Fibroblast of villous mesenchyme (primary cell): ENCODE measurements at regions not wholly inside any gene's neighbourhood (a gene's known extent, or its start where the extent isn't known, plus 50 kb on each side); places are given as distances from the start of the nearest gene placed in this dataset.
"Not testable (repeated sequence)": the region's sequence is repeated elsewhere in the genome, so short reads cannot be mapped to it uniquely, and the experiment has no call there.

Experiments used
- DNase-seq: peaks from one replicate; pipeline ENCODE4 v3.0.0-alpha.2; 2010; ENCODE audit warnings: low read depth
- H3K4me3 ChIP-seq: 2 replicates; pipeline ENCODE4 v1.5.1; 2011; ENCODE audit warnings: low read depth, mild to moderate bottlenecking, low read length
- CTCF ChIP-seq: IDR thresholded peaks from 2 replicates; pipeline ENCODE4 v1.5.1; 2012; ENCODE audit warnings: low read depth, mild to moderate bottlenecking, low read length; ENCODE audit not compliant: insufficient read depth

- H3K4me3 ChIP-seq: no peak overlapping the region
- no peak for TF ChIP-seq CTCF
- DNase-seq: no peak
These were observed 836.6 kb upstream of the PRKX start for GRCh38 chrX:4550018-4550417.

- H3K4me3 ChIP-seq: no peak overlapping the region
- TF ChIP-seq CTCF: peak; percentile 65
- DNase-seq: peak; percentile 34
These were observed 833.9 kb upstream of the PRKX start for GRCh38 chrX:4547213-4547836.

- H3K4me3 ChIP-seq, DNase-seq: not testable (repeated sequence)
These were observed 832.7 kb upstream of the PRKX start for GRCh38 chrX:4546178-4546577.

- no peak for DNase-seq
- no peak overlapping the region for H3K4me3 ChIP-seq
- TF ChIP-seq CTCF: no peak
These were observed 814.8 kb upstream of the PRKX start for GRCh38 chrX:4528247-4528646.

- TF ChIP-seq CTCF: no peak
- DNase-seq: no peak
- H3K4me3 ChIP-seq: no peak overlapping the region
These were observed 772.5 kb upstream of the PRKX start for GRCh38 chrX:4485912-4486311.

- no peak for TF ChIP-seq CTCF
- no peak overlapping the region for H3K4me3 ChIP-seq
These were observed 770.8 kb upstream of the PRKX start for GRCh38 chrX:4484266-4484665.

GRCh38 chrX:4451591-4451990 is 738.1 kb upstream of the PRKX start:
- TF ChIP-seq CTCF: no peak
- H3K4me3 ChIP-seq: no peak overlapping the region
- DNase-seq: no peak

More at GRCh38 chrX:4484266-4484665, 770.8 kb upstream of the PRKX start:
- DNase-seq: no peak

- no peak for TF ChIP-seq CTCF
- no peak for DNase-seq
- H3K4me3 ChIP-seq: no peak overlapping the region
These were observed 736.7 kb upstream of the PRKX start for GRCh38 chrX:4450177-4450576.
